UCSD-AML1 (cell line): ENCODE measurements at regions not wholly inside any gene's neighbourhood (a gene's known extent, or its start where the extent isn't known, plus 50 kb on each side); places are given as distances from the start of the nearest gene placed in this dataset.

Experiments used
- DNase-seq: peaks from one replicate; lab custom pipeline; 2025; ENCODE audit not compliant: unreplicated experiment; lab: John Stamatoyannopoulos, UW

DNA sequence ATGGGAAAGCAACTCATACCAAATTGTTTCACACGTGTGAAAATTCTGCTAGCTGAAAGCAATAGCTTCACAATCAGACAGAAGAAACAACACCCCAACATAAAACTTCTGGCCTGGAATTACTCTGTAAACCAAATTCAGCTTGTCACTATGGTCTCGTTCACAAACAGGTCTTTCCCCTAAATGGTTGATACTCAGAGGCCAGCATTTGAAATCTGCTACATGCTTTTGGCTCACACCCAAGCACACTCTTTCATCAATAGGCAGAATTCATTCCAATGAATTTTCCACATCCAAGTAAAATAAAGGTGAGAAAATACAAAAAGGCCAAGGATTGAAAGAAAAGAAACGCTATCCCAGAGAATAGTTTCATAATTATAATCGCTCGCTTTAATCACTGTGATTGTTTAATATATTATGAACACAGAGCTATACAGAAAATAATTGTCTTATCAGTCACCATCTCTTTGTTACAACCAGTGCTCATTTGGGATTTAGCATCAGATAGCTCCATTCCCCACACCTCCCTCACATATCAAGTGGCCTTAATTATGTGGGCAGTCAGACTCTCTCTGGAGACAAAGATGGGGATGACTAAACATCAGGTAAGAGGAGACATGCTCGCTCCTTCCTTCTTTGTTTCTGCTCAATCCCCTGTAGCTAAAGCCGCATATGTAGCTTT, 503.8 kb upstream of the ARRDC4 start:
- DNase-seq, result no peak

DNA sequence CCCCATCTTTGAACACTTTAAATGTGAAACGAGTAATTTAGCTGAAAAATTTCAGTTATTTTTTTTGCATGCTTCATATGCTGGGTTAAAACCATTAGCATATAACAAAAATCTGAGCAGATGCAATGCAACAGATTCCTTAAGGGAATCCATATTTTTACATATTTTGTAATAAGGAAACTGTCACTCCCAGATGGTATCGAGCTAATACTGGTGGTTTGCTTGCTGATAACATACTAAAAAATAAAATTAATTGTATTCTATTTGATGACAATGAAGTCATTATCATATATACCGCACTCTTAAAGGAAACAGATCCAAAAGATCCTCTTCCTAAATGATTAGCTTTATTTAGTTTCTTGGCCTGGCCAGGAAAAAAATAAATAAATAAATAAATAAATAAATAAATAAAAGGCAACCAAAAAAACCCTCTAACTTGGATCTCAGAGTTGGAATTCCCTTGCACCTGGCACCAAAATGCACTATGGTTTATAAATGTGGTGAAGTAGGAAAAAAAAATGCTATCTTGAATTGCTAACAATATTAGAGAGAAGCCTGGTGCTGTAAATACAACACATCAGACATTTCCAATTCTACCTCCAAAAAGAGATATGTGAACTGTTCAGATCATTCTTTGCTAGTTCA, 503.2 kb upstream of the ARRDC4 start:
- DNase-seq, result no peak

DNA sequence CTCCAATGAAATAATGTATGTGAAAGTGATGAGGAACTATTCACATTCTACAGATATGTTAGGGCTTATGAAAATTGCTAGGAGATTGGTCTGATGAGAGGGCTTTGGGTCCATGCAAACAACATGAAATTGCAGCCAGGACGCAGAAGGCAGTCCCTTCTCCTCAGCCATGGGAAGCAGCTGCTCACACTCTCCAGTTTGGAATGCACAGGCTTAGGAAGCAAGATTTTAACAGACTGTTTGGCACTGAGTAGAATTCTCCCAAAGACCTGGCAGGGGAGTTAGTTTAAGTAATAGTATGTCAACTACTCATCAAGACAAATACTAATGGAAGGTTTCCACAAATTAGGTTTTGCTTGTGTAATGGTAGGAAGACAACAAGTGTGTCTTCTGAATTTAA, 500.7 kb upstream of the ARRDC4 start:
- no peak for DNase-seq

- no peak for DNase-seq
These were observed 499.3 kb upstream of the ARRDC4 start for GRCh38 chr15:97461226-97461625.

GRCh38 chr15:97463696-97464095, 496.8 kb upstream of the ARRDC4 start:
- no peak for DNase-seq

DNA sequence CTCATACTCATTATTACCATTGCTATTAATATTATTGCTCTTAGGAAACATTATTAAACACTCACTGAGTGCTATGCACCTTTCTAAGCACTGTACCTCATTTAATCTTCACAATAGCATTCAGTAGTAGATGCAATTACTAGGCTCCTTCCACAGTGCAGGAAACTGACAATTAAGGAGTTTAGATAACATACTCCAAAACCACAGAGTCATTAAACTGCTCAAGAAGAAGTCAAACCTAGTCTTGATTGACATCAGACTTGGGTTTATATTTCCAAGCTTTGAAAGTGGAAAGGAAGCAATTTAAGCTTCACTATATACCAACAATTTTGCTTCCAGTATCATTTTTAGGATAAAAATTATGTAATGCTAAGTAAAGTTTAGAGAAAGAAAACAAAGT, 490.1 kb upstream of the ARRDC4 start:
- no peak for DNase-seq

DNA sequence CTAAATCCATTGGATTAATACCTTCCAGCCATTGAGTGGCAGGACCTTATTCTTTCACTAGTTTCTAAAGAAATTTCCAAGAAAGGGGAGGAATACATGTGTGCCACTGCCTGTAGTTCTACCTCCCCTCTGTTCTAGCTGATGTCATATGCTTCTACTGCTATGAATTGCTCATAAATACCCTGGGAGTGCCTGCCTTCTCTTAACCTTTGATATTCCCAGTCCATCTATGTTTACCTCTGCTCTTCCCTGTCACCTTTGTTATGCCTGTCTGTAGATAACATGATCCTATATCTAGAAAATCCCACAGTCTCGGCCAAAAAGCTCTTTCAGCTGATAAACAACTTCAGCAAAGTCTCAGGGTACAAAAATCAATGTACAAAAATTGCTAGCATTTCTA, 486.9 kb upstream of the ARRDC4 start:
- no peak for DNase-seq

DNA sequence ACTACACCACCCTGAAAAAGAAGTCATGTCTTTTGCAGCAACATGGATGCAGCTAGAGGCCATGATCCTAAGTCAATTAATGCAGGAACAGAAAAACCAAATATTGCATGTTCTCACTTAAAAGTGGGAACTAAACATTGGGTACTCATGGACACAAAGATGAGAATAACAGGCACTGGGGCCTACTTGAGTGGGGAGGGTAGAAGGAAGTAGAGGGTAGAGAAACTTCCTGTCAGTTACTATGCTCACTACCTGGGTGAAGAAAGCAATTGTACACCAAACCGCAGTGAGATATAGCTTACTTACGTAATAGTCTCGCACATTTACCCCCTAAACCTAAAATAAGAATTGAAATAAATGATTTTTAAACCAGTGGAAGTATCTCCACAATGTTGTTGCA, 480.5 kb upstream of the ARRDC4 start:
- no peak for DNase-seq

DNA sequence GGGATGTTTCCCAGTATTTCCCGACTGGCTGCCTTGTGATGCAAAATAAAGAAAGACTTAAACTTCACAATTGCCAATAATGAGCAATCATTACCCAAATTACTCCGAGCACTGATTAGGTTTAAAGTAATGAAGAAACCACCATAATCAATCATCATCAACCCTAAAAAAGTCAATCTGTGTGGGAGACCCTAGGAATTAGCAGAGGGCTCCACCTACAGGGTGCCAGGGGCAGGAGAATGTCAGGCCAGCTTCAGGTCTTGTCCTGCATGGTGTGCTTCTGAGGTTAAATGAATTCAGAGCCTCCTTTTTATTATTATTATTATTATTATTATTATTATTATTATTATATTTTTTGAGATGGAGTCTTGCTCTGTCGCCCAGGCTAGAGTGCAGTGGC, 478.0 kb upstream of the ARRDC4 start:
- no peak for DNase-seq

- no peak for DNase-seq
These were observed 477.3 kb upstream of the ARRDC4 start for GRCh38 chr15:97483232-97483631.

DNA sequence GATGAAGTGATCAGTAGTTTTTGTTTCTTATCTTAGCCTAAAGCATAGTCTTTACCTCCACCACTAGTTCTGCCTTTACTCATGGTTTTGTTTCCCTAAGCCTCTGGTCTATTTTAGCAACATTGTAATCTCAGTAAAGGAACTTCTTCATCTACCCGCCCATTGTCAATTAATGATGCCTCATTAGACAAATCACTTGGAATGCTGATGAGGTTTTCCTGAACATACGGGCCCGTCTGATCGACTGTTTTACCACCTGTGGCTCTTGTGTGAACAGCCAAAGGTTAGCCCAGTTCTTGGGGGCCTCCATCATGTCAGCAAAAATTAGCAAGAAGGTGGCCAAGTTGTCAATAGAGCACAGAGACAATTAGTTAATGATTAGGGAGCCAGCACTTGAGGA, 470.1 kb upstream of the ARRDC4 start:
- no peak for DNase-seq

DNA sequence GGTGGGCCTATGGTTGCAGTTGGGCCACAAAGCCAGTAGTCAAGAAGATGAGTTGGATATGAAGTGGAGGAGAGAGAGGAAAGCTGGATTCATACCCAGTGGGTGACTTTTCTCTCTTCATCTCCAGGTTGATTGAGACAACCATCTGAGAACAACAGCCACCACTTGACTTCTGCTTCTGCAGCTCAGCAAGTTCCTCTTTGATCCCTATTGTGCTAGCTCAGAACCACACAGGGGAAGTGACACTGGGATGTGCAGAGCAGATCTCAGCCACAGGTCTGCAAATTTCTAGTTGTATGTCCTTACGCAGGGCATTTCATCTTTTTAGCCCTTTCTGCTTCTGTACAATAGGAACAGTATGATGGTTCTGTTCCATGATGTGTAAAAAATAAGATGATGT, 459.2 kb upstream of the ARRDC4 start:
- DNase-seq, result no peak

- DNase-seq, result no peak
These were observed 458.5 kb upstream of the ARRDC4 start for GRCh38 chr15:97502038-97502437.

- DNase-seq, result no peak
These were observed 456.3 kb upstream of the ARRDC4 start for GRCh38 chr15:97504031-97504792.

- no peak for DNase-seq
These were observed 442.8 kb upstream of the ARRDC4 start for GRCh38 chr15:97517737-97518136.

GRCh38 chr15:97520689-97521088, 439.8 kb upstream of the ARRDC4 start:
- no peak for DNase-seq

DNA sequence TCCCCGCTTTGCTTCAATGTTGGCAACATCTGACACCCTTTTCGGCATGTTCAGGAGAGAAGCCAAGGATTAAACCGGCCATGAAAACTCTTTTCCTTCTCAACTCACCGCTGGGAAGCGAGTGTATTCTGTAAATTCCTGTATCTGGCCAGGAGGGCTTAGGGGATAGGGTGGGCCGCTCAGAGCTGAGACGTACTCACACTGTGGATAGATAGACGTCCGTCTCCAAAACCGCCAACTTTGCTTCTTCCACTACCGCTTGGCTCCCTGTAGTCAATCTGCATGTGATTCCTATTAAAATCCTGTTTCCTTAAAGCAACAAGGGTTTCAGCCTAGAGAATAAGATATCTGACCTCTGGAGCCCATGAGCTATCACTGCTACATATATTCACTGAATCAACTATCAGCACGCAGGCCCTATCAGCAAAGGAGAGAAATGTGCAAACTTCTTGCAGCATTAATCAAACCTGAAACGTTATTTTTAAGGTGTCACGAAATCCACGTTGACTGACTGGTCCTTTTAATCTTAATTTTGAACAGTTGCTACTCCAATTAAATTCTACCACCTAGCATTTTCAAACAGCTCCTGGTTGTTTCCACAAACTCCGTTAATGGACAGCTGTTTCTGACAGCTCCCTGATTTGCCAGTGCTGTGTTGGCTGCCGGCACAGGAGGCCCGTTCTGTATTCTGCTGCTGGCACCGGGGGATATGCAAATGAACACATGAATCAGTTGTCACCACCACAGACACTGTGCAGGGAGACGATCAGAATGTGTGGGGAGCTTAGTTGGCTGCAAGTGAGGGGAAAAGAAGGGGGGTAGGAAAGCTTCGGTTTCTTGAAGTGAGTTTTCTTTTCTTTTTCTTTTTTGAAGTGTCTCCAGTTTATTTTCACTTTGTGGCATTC, 438.9 kb upstream of the ARRDC4 start:
- DNase-seq, result no peak

GRCh38 chr15:97522347-97522746, 438.2 kb upstream of the ARRDC4 start:
- no peak for DNase-seq

DNA sequence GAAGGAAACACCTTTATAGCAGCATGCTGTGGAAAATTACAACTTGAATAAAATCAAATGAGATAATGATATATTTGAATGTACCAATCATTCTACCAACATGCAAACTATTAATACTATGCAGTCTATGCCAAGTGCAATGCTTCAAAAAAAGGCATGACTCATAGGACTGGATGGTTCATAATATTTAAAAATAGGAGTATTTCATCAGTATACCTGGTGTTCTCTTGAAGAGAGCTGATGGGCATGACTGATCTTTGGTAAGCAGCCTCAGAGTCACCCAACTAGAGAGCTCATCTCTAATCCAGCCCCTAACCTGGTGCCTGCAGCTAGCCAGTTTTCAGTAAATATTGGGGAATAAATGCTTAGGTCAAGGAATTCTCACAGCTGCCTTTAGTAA, 434.7 kb upstream of the ARRDC4 start:
- no peak for DNase-seq

- DNase-seq, result no peak
These were observed 432.3 kb upstream of the ARRDC4 start for GRCh38 chr15:97528238-97528637.

DNA sequence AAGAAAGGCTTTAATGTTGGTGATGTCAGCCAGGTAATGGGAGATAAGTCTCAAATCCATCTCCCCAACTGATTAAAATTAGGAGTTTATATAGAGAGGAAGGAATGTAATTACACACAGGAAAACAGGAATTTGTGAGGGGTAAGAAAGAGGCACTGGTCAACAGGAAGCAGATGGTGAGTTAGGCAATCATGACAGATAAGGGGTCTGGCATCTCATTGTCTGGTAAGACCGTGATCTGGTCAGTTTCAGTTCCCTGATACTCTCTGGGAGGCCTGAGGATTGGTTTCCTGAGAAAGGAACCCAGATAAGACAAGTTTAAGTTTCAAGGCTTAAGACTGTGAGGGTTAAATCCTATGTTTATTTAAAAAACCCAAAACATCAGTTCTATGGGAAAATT, 414.7 kb upstream of the ARRDC4 start:
- no peak for DNase-seq
